ENCODE measurements at regions not wholly inside any gene's neighbourhood (a gene's known extent, or its start where the extent isn't known, plus 50 kb on each side); places are given as distances from the start of the nearest gene placed in this dataset.

GRCh38 chr1:106289265-106289928 lies 767.1 kb upstream of the PRMT6 start:
- intact Hi-C loops (cut with DNase I; ENCODE audit: low total_unique reads) (no loop called here), in situ Hi-C loops (cut with MboI; ENCODE audit: low sequenced_read_pairs in 4 of 4) (no loop called here)
- Histone ChIP-seq H3K4me1 (no peaks in the 10 kb centered on the region), H3K4me3 (no peak overlapping the region), H3K27me3 (no peaks in the 10 kb centered on the region), H3K36me3 (no peaks in the 10 kb centered on the region), H3K9me3 (no peaks in the 10 kb centered on the region), H3K27ac (no peak overlapping the region)
- DNase-seq (no peak), ATAC-seq (no peak)
- TF ChIP-seq CTCF (IDR thresholded peaks at IDR 0.05 in 4 of 5, conservative IDR thresholded peaks at IDR 0.05 in 1 of 5) (no peak), POLR2A (IDR thresholded peaks at IDR 0.05) (no peak)

GRCh38 chr1:106290805-106291501 lies 765.5 kb upstream of the PRMT6 start:
- in situ Hi-C loops (cut with MboI; ENCODE audit: low sequenced_read_pairs in 4 of 4) (no loop called here), intact Hi-C loops (cut with DNase I; ENCODE audit: low total_unique reads) (no loop called here)
- H3K9me3 ChIP-seq, result no peaks in the 10 kb centered on the region
- TF ChIP-seq POLR2A (IDR thresholded peaks at IDR 0.05), result no peak
- no peak for TF ChIP-seq CTCF (IDR thresholded peaks at IDR 0.05 in 4 of 5, conservative IDR thresholded peaks at IDR 0.05 in 1 of 5)
- no peaks in the 10 kb centered on the region for H3K27me3 ChIP-seq
- H3K4me3 ChIP-seq, result no peak overlapping the region
- no peak overlapping the region for H3K27ac ChIP-seq
- ATAC-seq (no peak), DNase-seq (no peak)
- H3K36me3 ChIP-seq, result no peaks in the 10 kb centered on the region
- H3K4me1 ChIP-seq, result no peaks in the 10 kb centered on the region

GRCh38 chr1:106292130-106292529 lies 764.3 kb upstream of the PRMT6 start:
- DNase-seq, result no peak
- no peak for ATAC-seq
- Histone ChIP-seq H3K27me3 (no peaks in the 10 kb centered on the region), H3K4me1 (no peaks in the 10 kb centered on the region), H3K9me3 (no peaks in the 10 kb centered on the region), H3K27ac (no peak overlapping the region), H3K4me3 (no peak overlapping the region), H3K36me3 (no peaks in the 10 kb centered on the region)
- in situ Hi-C loops (cut with MboI; ENCODE audit: low sequenced_read_pairs in 4 of 4), result no loop called here
- TF ChIP-seq CTCF (IDR thresholded peaks at IDR 0.05 in 4 of 5, conservative IDR thresholded peaks at IDR 0.05 in 1 of 5) (no peak), POLR2A (IDR thresholded peaks at IDR 0.05) (no peak)
- intact Hi-C loops (cut with DNase I; ENCODE audit: low total_unique reads), result no loop called here

- H3K27ac ChIP-seq, result no peak overlapping the region
- H3K4me3 ChIP-seq, result no peak overlapping the region
- no peaks in the 10 kb centered on the region for H3K27me3 ChIP-seq
- H3K36me3 ChIP-seq, result no peaks in the 10 kb centered on the region
- DNase-seq (no peak), ATAC-seq (no peak)
- no peaks in the 10 kb centered on the region for H3K4me1 ChIP-seq
- intact Hi-C loops (cut with DNase I; ENCODE audit: low total_unique reads) (no loop called here), in situ Hi-C loops (cut with MboI; ENCODE audit: low sequenced_read_pairs in 4 of 4) (no loop called here)
- TF ChIP-seq CTCF (IDR thresholded peaks at IDR 0.05 in 4 of 5, conservative IDR thresholded peaks at IDR 0.05 in 1 of 5), result no peak
- no peak for TF ChIP-seq POLR2A (IDR thresholded peaks at IDR 0.05)
- no peaks in the 10 kb centered on the region for H3K9me3 ChIP-seq
Observed at GRCh38 chr1:106296431-106296830, 760.0 kb upstream of the PRMT6 start.
